ENCODE measurements at regions not wholly inside any gene's neighbourhood (a gene's known extent, or its start where the extent isn't known, plus 50 kb on each side); places are given as distances from the start of the nearest gene placed in this dataset.

DNA sequence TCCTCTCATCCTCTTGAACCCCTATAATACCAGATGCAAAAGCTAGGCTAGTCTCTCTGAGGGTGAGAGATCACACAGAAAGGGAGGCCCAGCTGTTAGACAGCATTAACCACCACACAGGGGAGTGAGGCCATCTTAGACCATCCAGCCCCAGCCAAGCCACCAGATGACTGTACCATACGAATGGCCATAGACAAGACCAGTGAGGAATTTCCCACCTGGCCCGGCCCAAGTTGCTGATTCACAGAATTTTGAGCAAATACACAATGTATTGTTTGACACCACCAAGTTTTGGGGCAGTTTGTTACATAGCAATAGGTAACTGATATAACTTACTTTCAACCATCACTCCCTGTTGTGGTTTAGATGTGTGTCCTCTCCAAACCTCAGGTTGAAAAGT is 98.2 kb upstream of the CTNNA2 start:
- WGBS, 5 donors = 54 to 96% (median 79%) methylated on average over 2 of the region's 2 CpGs
- Histone ChIP-seq H3K4me3 (no peak overlapping the region), H3K27ac (no peak overlapping the region), H3K4me1 (no peaks in the 10 kb centered on the region), H3K36me3 (no peaks in the 10 kb centered on the region), H3K27me3 (replicated peaks in 1 of 7) (no peaks in the 10 kb centered on the region), H3K9me3 (peaks cover 0 to 20% (median 11%) of the 10 kb centered on the region in 8 donors)
- DNase-seq = no peak
- intact Hi-C loops (cut with DNase I; ENCODE audit: low total_unique reads) = no loop called here
- TF ChIP-seq POLR2AphosphoS5 (IDR thresholded peaks at IDR 0.05) (no peak), POLR2A (IDR thresholded peaks at IDR 0.05) (no peak)

DNA sequence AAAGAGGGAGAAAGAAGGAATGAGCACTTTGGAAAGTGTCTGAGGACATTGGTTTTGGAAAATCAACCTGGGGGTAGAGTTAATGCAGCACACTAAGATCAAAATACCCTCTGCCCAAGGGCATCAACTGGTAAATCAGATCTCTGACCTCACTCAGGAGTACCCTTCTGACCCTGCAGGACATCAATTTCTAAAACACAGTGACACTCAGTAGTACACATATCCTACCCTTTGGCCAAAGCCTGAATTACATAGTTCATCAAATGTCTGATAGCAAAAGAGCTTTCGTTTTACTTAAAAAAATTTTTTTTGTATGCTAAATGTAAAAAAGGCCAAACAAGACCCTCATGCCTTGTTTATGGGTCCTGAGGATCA is 118.4 kb upstream of the CTNNA2 start:
- 62 to 84% (median 72%) methylated on average over 1 of the region's 1 CpG for WGBS, 5 donors
- no peak for DNase-seq
- Histone ChIP-seq H3K27me3 (replicated peaks in 1 of 7) (no peaks in the 10 kb centered on the region), H3K4me1 (no peaks in the 10 kb centered on the region), H3K27ac (no peak overlapping the region), H3K36me3 (no peaks in the 10 kb centered on the region), H3K4me3 (no peak overlapping the region), H3K9me3 (peaks cover 0 to 8% (median 5%) of the 10 kb centered on the region in 8 donors)
- intact Hi-C loops (cut with DNase I; ENCODE audit: low total_unique reads) = no loop called here
- TF ChIP-seq, protein P1, sequence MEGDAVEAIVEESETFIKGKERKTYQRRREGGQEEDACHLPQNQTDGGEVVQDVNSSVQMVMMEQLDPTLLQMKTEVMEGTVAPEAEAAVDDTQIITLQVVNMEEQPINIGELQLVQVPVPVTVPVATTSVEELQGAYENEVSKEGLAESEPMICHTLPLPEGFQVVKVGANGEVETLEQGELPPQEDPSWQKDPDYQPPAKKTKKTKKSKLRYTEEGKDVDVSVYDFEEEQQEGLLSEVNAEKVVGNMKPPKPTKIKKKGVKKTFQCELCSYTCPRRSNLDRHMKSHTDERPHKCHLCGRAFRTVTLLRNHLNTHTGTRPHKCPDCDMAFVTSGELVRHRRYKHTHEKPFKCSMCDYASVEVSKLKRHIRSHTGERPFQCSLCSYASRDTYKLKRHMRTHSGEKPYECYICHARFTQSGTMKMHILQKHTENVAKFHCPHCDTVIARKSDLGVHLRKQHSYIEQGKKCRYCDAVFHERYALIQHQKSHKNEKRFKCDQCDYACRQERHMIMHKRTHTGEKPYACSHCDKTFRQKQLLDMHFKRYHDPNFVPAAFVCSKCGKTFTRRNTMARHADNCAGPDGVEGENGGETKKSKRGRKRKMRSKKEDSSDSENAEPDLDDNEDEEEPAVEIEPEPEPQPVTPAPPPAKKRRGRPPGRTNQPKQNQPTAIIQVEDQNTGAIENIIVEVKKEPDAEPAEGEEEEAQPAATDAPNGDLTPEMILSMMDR (IDR thresholded peaks at IDR 0.05 in 8 of 11, conservative IDR thresholded peaks at IDR 0.05 in 3 of 11) = no peak
- TF ChIP-seq POLR2A (IDR thresholded peaks at IDR 0.05) (no peak), POLR2AphosphoS5 (IDR thresholded peaks at IDR 0.05) (no peak)

DNA sequence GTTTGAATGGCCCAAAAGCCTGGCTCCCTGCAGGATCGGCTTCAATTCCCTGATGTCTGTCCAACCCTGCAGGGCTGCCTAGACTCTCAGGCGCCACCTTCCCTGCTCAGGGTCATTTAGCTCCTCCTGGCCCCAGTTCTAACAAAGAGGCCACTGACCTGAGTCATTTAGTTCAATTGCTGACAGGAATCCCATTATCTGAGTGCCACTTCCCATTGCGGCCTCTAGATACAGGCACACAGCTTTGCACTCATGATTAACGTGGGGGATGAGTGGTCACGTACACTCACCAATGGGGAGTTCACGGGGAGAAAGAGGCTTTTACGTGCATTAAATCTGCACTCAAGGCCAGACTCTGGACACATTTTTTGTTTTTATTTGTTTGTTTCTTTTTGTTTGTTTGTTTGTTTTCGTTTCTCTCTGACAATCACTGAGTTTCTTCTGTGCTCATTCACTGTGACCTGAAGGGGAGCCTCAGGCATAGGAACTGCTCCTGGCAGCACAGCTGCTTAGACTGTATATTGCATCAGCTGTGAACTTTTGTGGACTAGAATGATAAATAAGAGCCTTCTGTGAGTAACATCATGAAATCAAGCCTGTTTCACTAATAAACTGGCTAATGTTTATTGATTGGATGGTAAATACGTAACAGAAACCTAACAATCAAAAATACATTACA is 118.9 kb upstream of the CTNNA2 start:
- TF ChIP-seq POLR2A (IDR thresholded peaks at IDR 0.05) (no peak), POLR2AphosphoS5 (IDR thresholded peaks at IDR 0.05) (no peak)
- TF ChIP-seq, protein P1 (IDR thresholded peaks at IDR 0.05 in 8 of 11, conservative IDR thresholded peaks at IDR 0.05 in 3 of 11) = no peak
- Histone ChIP-seq H3K36me3 (no peaks in the 10 kb centered on the region), H3K9me3 (peaks cover 0 to 5% (median under 1%) of the 10 kb centered on the region in 8 donors), H3K27me3 (replicated peaks in 1 of 7) (no peaks in the 10 kb centered on the region), H3K4me3 (no peak overlapping the region), H3K4me1 (no peaks in the 10 kb centered on the region), H3K27ac (no peak overlapping the region)
- no peak for DNase-seq
- 23 to 41% (median 38%) methylated on average over 9 of the region's 9 CpGs for WGBS, 5 donors
- intact Hi-C loops (cut with DNase I; ENCODE audit: low total_unique reads) = no loop called here

DNA sequence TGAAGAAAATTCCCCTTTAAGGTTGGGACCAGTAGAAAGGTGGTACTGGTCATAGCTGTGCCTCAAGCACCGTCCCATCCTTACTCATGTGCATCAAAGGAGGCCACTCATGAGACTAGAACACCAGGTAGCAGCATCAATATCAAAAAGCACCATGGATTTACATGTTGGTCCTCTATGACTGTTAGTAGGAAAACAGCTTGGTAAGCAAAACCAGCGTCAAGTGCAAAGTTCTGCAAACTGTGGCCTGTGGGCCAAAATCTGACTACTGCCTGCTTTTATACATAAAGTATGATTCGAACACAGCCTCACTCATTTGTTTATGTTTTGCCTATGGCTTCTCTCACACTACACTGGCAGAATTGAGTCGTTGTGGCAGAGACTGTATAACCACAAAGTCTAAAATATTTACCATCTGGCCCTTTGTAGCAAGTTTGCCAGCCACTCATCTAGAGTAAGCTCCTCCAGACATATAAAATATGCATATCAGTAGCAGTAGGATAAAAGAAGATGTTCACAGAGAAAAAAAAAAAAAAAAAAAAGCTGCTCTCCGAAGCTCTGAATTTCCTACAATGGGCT is 119.7 kb upstream of the CTNNA2 start:
- no peak for TF ChIP-seq POLR2AphosphoS5 (IDR thresholded peaks at IDR 0.05)
- no peak for TF ChIP-seq POLR2A (IDR thresholded peaks at IDR 0.05)
- TF ChIP-seq, protein P1 (IDR thresholded peaks at IDR 0.05 in 8 of 11, conservative IDR thresholded peaks at IDR 0.05 in 3 of 11) = no peak
- WGBS, 5 donors = 42 to 60% (median 58%) methylated on average over 5 of the region's 5 CpGs

More for the DNA sequence above, 119.7 kb upstream of the CTNNA2 start:
- Histone ChIP-seq H3K36me3 (no peaks in the 10 kb centered on the region), H3K9me3 (no peaks in the 10 kb centered on the region), H3K4me3 (no peak overlapping the region), H3K4me1 (no peaks in the 10 kb centered on the region), H3K27ac (no peak overlapping the region), H3K27me3 (replicated peaks in 1 of 7) (no peaks in the 10 kb centered on the region)
- no peak for DNase-seq
- intact Hi-C loops (cut with DNase I; ENCODE audit: low total_unique reads) = no loop called here
